Kidney epithelial cell (primary cell): ENCODE measurements at regions not wholly inside any gene's neighbourhood (a gene's known extent, or its start where the extent isn't known, plus 50 kb on each side); places are given as distances from the start of the nearest gene placed in this dataset.

Experiments used
- DNase-seq: peaks from one replicate; pipeline ENCODE4 v3.0.0-alpha.2; 2010; ENCODE audit warnings: low read depth
- H3K27me3 ChIP-seq: 2 replicates; pipeline ENCODE4 v1.6.0; 2011; ENCODE audit warnings: low read length; ENCODE audit not compliant: control insufficient read depth, insufficient read depth
- H3K36me3 ChIP-seq: 2 replicates; pipeline ENCODE4 v1.5.1; 2011; ENCODE audit warnings: low read length; ENCODE audit not compliant: control insufficient read depth, insufficient read depth
- H3K4me3 ChIP-seq: 2 replicates; pipeline ENCODE4 v1.5.1; 2011; ENCODE audit warnings: low read depth, mild to moderate bottlenecking, control low read depth, low read length
- CTCF ChIP-seq: IDR thresholded peaks from 2 replicates; pipeline ENCODE4 v1.5.1; 2011; ENCODE audit warnings: mild to moderate bottlenecking, moderate library complexity, low read length, control low read depth, inconsistent platforms; ENCODE audit not compliant: insufficient read depth, poor library complexity, severe bottlenecking

- no peak for TF ChIP-seq CTCF
- no peak for DNase-seq
- no peak overlapping the region for H3K4me3 ChIP-seq
- H3K36me3 ChIP-seq = no peaks in the 10 kb centered on the region
- no peaks in the 10 kb centered on the region for H3K27me3 ChIP-seq
These were observed 1669.2 kb downstream of the PCDH9 start for GRCh38 chr13:65560936-65561335.

- no peaks in the 10 kb centered on the region for H3K36me3 ChIP-seq
- H3K27me3 ChIP-seq = no peaks in the 10 kb centered on the region
- no peak for DNase-seq
- TF ChIP-seq CTCF = no peak
- H3K4me3 ChIP-seq = no peak overlapping the region
These were observed 1674.2 kb downstream of the PCDH9 start for GRCh38 chr13:65555962-65556361.

GRCh38 chr13:65553096-65553727 lies 1676.9 kb downstream of the PCDH9 start:
- Histone ChIP-seq H3K27me3 (no peaks in the 10 kb centered on the region), H3K36me3 (no peaks in the 10 kb centered on the region), H3K4me3 (no peak overlapping the region)
- DNase-seq = no peak
- TF ChIP-seq CTCF = no peak

GRCh38 chr13:65551208-65551607 lies 1678.9 kb downstream of the PCDH9 start:
- DNase-seq = no peak
- Histone ChIP-seq H3K27me3 (no peaks in the 10 kb centered on the region), H3K4me3 (no peak overlapping the region), H3K36me3 (no peaks in the 10 kb centered on the region)
- TF ChIP-seq CTCF = no peak

- Histone ChIP-seq H3K27me3 (no peaks in the 10 kb centered on the region), H3K36me3 (no peaks in the 10 kb centered on the region), H3K4me3 (no peak overlapping the region)
- TF ChIP-seq CTCF = no peak
- no peak for DNase-seq
These were observed 1690.0 kb downstream of the PCDH9 start for GRCh38 chr13:65540175-65540574.

GRCh38 chr13:65535370-65535769 lies 1694.8 kb downstream of the PCDH9 start:
- Histone ChIP-seq H3K36me3 (no peaks in the 10 kb centered on the region), H3K27me3 (no peaks in the 10 kb centered on the region), H3K4me3 (no peak overlapping the region)
- DNase-seq = no peak
- no peak for TF ChIP-seq CTCF
